ENCODE measurements at regions not wholly inside any gene's neighbourhood (a gene's known extent, or its start where the extent isn't known, plus 50 kb on each side); places are given as distances from the start of the nearest gene placed in this dataset.

DNA sequence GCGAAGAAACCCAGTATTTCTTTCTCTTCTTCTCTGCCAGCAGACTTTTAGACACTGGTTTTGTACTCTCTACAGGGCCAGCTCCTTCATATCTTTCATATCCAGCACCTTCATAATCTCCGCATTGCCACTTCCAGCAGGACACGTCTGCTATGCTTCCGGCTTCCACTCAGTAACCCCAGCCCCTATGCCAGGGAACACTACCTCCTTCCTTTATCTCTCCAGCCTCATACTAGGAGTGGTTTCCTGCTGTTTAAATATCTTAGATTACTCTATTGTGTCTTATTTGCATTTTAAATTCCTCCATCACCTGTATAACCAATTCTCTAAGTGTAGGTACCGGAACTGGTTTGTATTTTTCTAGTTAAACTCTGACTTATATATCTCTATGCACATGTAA lies 667.8 kb upstream of the ID4 start:
- TF ChIP-seq, protein P1, sequence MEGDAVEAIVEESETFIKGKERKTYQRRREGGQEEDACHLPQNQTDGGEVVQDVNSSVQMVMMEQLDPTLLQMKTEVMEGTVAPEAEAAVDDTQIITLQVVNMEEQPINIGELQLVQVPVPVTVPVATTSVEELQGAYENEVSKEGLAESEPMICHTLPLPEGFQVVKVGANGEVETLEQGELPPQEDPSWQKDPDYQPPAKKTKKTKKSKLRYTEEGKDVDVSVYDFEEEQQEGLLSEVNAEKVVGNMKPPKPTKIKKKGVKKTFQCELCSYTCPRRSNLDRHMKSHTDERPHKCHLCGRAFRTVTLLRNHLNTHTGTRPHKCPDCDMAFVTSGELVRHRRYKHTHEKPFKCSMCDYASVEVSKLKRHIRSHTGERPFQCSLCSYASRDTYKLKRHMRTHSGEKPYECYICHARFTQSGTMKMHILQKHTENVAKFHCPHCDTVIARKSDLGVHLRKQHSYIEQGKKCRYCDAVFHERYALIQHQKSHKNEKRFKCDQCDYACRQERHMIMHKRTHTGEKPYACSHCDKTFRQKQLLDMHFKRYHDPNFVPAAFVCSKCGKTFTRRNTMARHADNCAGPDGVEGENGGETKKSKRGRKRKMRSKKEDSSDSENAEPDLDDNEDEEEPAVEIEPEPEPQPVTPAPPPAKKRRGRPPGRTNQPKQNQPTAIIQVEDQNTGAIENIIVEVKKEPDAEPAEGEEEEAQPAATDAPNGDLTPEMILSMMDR (IDR thresholded peaks at IDR 0.05): no peak
- TF ChIP-seq POLR2A (IDR thresholded peaks at IDR 0.05): no peak

Measured in lower leg skin (tissue), 3 donors.